Esophagus muscularis mucosa (tissue), 3 donors: ENCODE measurements at regions not wholly inside any gene's neighbourhood (a gene's known extent, or its start where the extent isn't known, plus 50 kb on each side); places are given as distances from the start of the nearest gene placed in this dataset.

Experiments
- EP300 ChIP-seq: sonication (generic); formaldehyde crosslinking; IDR thresholded peaks from one replicate; pipeline ENCODE4 v1.6.1; 2017; ENCODE audit warnings: antibody characterized with exemption
- TF ChIP-seq, protein P1 (sequence below), 3 experiments: fragments of 200-600 bp in 2 of 3; fragments of 450-650 bp in 1 of 3; sonication (generic) in 2 of 3; IDR thresholded peaks; one replicate each; pipeline ENCODE4 v1.5.1; 2017 to 2019; ENCODE audit warnings: antibody characterized with exemption in 3 of 3, mild to moderate bottlenecking in 2 of 3, moderate library complexity in 1 of 3

DNA sequence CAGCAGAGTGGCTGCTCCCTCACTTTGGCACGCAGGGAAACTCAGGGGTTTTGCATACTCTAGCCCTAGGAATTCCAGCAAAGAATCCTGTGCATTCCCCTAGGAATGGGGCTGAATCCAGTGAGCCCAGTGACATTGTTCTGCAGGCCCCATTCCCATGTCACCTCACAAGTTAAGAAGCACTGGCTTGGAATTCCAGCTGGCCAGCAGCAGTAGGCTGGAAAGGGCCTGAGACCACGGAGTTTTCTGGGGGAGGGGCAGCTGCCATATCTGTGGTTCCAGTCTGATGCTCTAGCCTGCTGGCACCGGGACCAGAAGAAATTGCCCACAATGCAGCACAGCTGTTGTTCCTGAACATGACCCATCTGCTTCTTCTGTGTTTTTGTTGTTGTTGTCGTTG lies 217.6 kb upstream of the DMRTA1 start:
- TF ChIP-seq, protein P1, sequence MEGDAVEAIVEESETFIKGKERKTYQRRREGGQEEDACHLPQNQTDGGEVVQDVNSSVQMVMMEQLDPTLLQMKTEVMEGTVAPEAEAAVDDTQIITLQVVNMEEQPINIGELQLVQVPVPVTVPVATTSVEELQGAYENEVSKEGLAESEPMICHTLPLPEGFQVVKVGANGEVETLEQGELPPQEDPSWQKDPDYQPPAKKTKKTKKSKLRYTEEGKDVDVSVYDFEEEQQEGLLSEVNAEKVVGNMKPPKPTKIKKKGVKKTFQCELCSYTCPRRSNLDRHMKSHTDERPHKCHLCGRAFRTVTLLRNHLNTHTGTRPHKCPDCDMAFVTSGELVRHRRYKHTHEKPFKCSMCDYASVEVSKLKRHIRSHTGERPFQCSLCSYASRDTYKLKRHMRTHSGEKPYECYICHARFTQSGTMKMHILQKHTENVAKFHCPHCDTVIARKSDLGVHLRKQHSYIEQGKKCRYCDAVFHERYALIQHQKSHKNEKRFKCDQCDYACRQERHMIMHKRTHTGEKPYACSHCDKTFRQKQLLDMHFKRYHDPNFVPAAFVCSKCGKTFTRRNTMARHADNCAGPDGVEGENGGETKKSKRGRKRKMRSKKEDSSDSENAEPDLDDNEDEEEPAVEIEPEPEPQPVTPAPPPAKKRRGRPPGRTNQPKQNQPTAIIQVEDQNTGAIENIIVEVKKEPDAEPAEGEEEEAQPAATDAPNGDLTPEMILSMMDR (IDR thresholded peaks at IDR 0.05) = no peak
- no peak for TF ChIP-seq EP300
